VCaP (cell line): ENCODE measurements at regions not wholly inside any gene's neighbourhood (a gene's known extent, or its start where the extent isn't known, plus 50 kb on each side); places are given as distances from the start of the nearest gene placed in this dataset.
A peak's percentile ranks its signal among the peaks of the same experiment; 100 is the strongest.
"Not testable (repeated sequence)": the region's sequence is repeated elsewhere in the genome, so short reads cannot be mapped to it uniquely, and the experiment has no call there.

Source experiments
- H3K27ac ChIP-seq: fragments of 450-650 bp; 2 replicates; pipeline ENCODE4 v1.5.1; 2017
- TF ChIP-seq, protein P1 (sequence below): fragments of 450-650 bp; conservative IDR thresholded peaks from 2 replicates; pipeline ENCODE4 v1.5.1; 2017; ENCODE audit warnings: mild to moderate bottlenecking, moderate library complexity

GRCh38 chr5:174503461-174504265 lies 220.7 kb upstream of the MSX2 start:
- TF ChIP-seq, protein P1, sequence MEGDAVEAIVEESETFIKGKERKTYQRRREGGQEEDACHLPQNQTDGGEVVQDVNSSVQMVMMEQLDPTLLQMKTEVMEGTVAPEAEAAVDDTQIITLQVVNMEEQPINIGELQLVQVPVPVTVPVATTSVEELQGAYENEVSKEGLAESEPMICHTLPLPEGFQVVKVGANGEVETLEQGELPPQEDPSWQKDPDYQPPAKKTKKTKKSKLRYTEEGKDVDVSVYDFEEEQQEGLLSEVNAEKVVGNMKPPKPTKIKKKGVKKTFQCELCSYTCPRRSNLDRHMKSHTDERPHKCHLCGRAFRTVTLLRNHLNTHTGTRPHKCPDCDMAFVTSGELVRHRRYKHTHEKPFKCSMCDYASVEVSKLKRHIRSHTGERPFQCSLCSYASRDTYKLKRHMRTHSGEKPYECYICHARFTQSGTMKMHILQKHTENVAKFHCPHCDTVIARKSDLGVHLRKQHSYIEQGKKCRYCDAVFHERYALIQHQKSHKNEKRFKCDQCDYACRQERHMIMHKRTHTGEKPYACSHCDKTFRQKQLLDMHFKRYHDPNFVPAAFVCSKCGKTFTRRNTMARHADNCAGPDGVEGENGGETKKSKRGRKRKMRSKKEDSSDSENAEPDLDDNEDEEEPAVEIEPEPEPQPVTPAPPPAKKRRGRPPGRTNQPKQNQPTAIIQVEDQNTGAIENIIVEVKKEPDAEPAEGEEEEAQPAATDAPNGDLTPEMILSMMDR: no peak
- H3K27ac ChIP-seq: peak overlapping the region; percentile 98

DNA sequence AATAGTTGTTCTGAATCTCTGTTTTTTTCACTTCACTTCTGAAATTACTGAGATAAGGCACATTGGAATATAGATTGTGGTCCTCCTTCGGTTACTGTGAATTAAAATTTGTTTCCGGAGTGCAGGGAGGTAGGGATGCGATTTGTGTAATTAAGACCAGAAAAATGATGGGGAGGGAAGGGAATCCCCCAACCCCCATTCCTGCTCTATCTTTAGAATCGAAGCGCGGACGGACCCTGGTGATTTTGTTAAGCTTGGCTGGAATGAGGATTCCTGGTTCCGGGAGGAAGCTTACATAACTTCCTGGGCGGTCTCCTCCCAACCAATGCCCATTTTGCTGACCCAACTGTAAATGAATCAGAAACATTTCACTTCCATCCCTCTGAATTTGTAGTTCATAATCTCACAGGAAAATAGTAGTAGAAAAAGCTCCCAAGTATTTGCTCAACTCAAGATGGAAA lies 220.1 kb upstream of the MSX2 start:
- TF ChIP-seq, protein P1: no peak
- H3K27ac ChIP-seq: peak overlapping the region; percentile 98

- TF ChIP-seq, protein P1: no peak
- peak overlapping the region; percentile 98 for H3K27ac ChIP-seq
Observed at GRCh38 chr5:174505621-174506020, 218.8 kb upstream of the MSX2 start.

DNA sequence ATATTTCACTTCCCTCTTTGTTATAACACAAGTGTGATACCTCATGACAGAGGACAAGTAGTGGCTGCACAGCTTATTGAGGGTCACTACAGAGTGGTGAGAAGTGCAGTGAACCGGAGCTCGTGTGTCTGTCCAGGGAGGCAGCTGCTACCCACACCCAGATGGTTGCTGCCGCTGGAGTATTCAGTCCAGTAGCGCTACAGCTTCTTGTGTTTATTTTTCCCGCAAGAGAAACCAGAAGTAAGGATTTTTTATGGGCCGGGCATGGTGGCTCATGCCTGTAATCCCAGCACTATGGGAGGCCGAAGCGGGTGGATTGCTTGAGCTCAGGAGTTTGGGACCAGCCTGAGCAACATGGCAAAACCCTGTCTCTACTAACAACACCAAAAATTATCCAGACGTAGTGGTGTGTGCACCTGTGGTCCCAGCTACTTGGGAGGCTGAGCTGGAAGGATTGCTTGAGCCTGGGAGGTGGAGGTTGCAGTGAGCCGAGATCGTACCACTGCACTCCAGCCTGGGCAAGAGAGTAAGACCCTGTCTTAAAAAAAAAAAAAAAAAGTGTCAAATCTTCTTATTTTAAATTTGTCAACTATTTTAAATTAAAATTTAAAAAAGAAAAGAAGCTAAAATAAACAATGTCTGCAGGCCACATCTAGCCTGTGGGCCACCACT lies 213.5 kb upstream of the MSX2 start:
- H3K27ac ChIP-seq: not testable (repeated sequence)

- TF ChIP-seq, protein P1: no peak
- H3K27ac ChIP-seq: no peak overlapping the region
Observed at GRCh38 chr5:174511714-174512253, 212.6 kb upstream of the MSX2 start.

DNA sequence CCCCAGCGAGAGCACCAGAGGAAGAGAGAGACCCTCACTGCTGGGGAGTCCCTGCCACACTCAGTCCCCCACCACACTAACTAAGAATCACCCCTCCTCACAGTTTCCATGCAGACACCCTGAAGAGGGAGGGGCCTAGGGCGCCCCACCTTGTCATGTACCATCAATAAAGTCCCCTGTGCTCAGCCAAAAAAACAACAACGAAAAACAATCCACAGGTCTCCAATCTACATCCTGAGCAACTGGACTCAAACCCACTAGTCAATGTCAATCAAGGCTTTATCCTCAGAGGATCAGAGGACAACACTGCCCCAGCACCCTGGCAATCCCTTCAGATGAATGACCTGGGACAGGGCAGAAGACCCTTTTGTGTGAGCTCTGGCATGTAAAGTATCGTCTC lies 210.1 kb upstream of the MSX2 start:
- TF ChIP-seq, protein P1: no peak
- no peak overlapping the region for H3K27ac ChIP-seq

GRCh38 chr5:174514983-174515394 lies 209.4 kb upstream of the MSX2 start:
- TF ChIP-seq, protein P1: no peak

More at GRCh38 chr5:174514983-174515394, 209.4 kb upstream of the MSX2 start:
- no peak overlapping the region for H3K27ac ChIP-seq
